Stimulated activated naive CD8-positive, alpha-beta T cell treated with anti-CD3 and anti-CD28 coated beads, Interleukin-15, amount 100 ng/mL, for 72 hours (primary cell): ENCODE measurements at regions not wholly inside any gene's neighbourhood (a gene's known extent, or its start where the extent isn't known, plus 50 kb on each side); places are given as distances from the start of the nearest gene placed in this dataset.

ENCODE experiments used
- ATAC-seq: fragments of 150-1000 bp; cut with Tn5 transposase; 2 replicates; pipeline ENCODE4 v1.10.0; 2021; ENCODE audit warnings: mild to moderate bottlenecking, moderate library complexity
- DNase-seq, 2 donors: peaks; one replicate each; pipeline ENCODE4 v3.0.0; 2021 to 2022
- H3K27ac Mint-ChIP-seq, 2 donors: one replicate each; pipeline ENCODE4 v1.8.0; 2022; ENCODE audit warnings: mild to moderate bottlenecking in 2 of 2, mixed read lengths in 2 of 2, moderate library complexity in 2 of 2
- H3K27me3 Mint-ChIP-seq: one replicate; pipeline ENCODE4 v1.8.0; 2022; ENCODE audit warnings: mixed read lengths
- H3K4me1 Mint-ChIP-seq: one replicate; pipeline ENCODE4 v1.8.0; 2022; ENCODE audit warnings: mild to moderate bottlenecking, mixed read lengths
- H3K4me3 Mint-ChIP-seq, 2 donors: one replicate each; pipeline ENCODE4 v1.8.0; 2022; ENCODE audit warnings: mild to moderate bottlenecking in 2 of 2, mixed read lengths in 2 of 2, moderate library complexity in 1 of 2
- H3K9me3 Mint-ChIP-seq, 2 donors: one replicate each; pipeline ENCODE4 v1.8.0; 2022; ENCODE audit warnings: mixed read lengths in 2 of 2

- H3K4me3 Mint-ChIP-seq: no peak overlapping the region
- H3K9me3 Mint-ChIP-seq: no peaks in the 10 kb centered on the region
- ATAC-seq (no peak), DNase-seq (no peak)
- H3K4me1 Mint-ChIP-seq: no peaks in the 10 kb centered on the region
- H3K27me3 Mint-ChIP-seq: peaks cover 60% of the 10 kb centered on the region
- no peak overlapping the region for H3K27ac Mint-ChIP-seq
Observed at GRCh38 chr3:193842029-193842798, 249.2 kb downstream of the OPA1 start.

- ATAC-seq: no peak
- no peak for DNase-seq
- Mint-ChIP-seq H3K9me3 (no peaks in the 10 kb centered on the region), H3K4me3 (no peak overlapping the region), H3K27ac (no peak overlapping the region), H3K4me1 (no peaks in the 10 kb centered on the region), H3K27me3 (peaks cover 60% of the 10 kb centered on the region)
Observed at GRCh38 chr3:193842832-193843473, 249.9 kb downstream of the OPA1 start.

GRCh38 chr3:193843474-193844301 is 250.7 kb downstream of the OPA1 start:
- H3K27me3 Mint-ChIP-seq: peaks cover 60% of the 10 kb centered on the region

GRCh38 chr3:193844472-193844871 is 251.5 kb downstream of the OPA1 start:
- no peak overlapping the region for H3K27ac Mint-ChIP-seq
- no peaks in the 10 kb centered on the region for H3K9me3 Mint-ChIP-seq
- H3K4me3 Mint-ChIP-seq: no peak overlapping the region
- peaks cover 58% of the 10 kb centered on the region for H3K27me3 Mint-ChIP-seq
- DNase-seq (no peak), ATAC-seq (no peak)
- no peaks in the 10 kb centered on the region for H3K4me1 Mint-ChIP-seq

More at GRCh38 chr3:193843474-193844301, 250.7 kb downstream of the OPA1 start:
- ATAC-seq (no peak), DNase-seq (no peak)
- Mint-ChIP-seq H3K27ac (no peak overlapping the region), H3K4me1 (no peaks in the 10 kb centered on the region), H3K4me3 (no peak overlapping the region), H3K9me3 (no peaks in the 10 kb centered on the region)

- ATAC-seq (no peak), DNase-seq (no peak)
- Mint-ChIP-seq H3K4me1 (no peaks in the 10 kb centered on the region), H3K27me3 (peaks cover 51% of the 10 kb centered on the region), H3K4me3 (no peak overlapping the region), H3K27ac (no peak overlapping the region), H3K9me3 (no peaks in the 10 kb centered on the region)
Observed at GRCh38 chr3:193845144-193845543, 252.1 kb downstream of the OPA1 start.

GRCh38 chr3:193846569-193846968 is 253.6 kb downstream of the OPA1 start:
- ATAC-seq (no peak), DNase-seq (no peak)
- no peaks in the 10 kb centered on the region for H3K4me1 Mint-ChIP-seq
- peaks cover 37% of the 10 kb centered on the region for H3K27me3 Mint-ChIP-seq
- H3K9me3 Mint-ChIP-seq: no peaks in the 10 kb centered on the region
- no peak overlapping the region for H3K4me3 Mint-ChIP-seq
- no peak overlapping the region for H3K27ac Mint-ChIP-seq

- peaks cover 29% of the 10 kb centered on the region for H3K27me3 Mint-ChIP-seq
- no peak overlapping the region for H3K4me3 Mint-ChIP-seq
- no peaks in the 10 kb centered on the region for H3K9me3 Mint-ChIP-seq
- no peak overlapping the region for H3K27ac Mint-ChIP-seq
- DNase-seq (no peak), ATAC-seq (no peak)
- H3K4me1 Mint-ChIP-seq: no peaks in the 10 kb centered on the region
Observed at GRCh38 chr3:193847402-193847801, 254.4 kb downstream of the OPA1 start.

- Mint-ChIP-seq H3K27me3 (peaks cover 17% of the 10 kb centered on the region), H3K4me1 (no peaks in the 10 kb centered on the region), H3K9me3 (no peaks in the 10 kb centered on the region), H3K27ac (no peak overlapping the region), H3K4me3 (no peak overlapping the region)
- no peak for DNase-seq
- no peak for ATAC-seq
Observed at GRCh38 chr3:193848547-193848946, 255.5 kb downstream of the OPA1 start.

- H3K27me3 Mint-ChIP-seq: peaks cover 15% of the 10 kb centered on the region
- H3K27ac Mint-ChIP-seq: no peak overlapping the region
- H3K9me3 Mint-ChIP-seq: no peaks in the 10 kb centered on the region
- DNase-seq (no peak), ATAC-seq (no peak)
- no peaks in the 10 kb centered on the region for H3K4me1 Mint-ChIP-seq
- H3K4me3 Mint-ChIP-seq: no peak overlapping the region
Observed at GRCh38 chr3:193850084-193850619, 257.1 kb downstream of the OPA1 start.

- Mint-ChIP-seq H3K9me3 (no peaks in the 10 kb centered on the region), H3K27ac (no peak overlapping the region)
Observed at GRCh38 chr3:193851428-193851847, 258.4 kb downstream of the OPA1 start.

GRCh38 chr3:193851941-193852674 is 259.1 kb downstream of the OPA1 start:
- Mint-ChIP-seq H3K27me3 (peaks cover 1% of the 10 kb centered on the region), H3K9me3 (no peaks in the 10 kb centered on the region), H3K27ac (no peak overlapping the region), H3K4me3 (no peak overlapping the region), H3K4me1 (no peaks in the 10 kb centered on the region)
- ATAC-seq: no peak
- no peak for DNase-seq

More at GRCh38 chr3:193851428-193851847, 258.4 kb downstream of the OPA1 start:
- ATAC-seq: no peak
- H3K27me3 Mint-ChIP-seq: peaks cover 8% of the 10 kb centered on the region
- DNase-seq: no peak
- no peaks in the 10 kb centered on the region for H3K4me1 Mint-ChIP-seq
- no peak overlapping the region for H3K4me3 Mint-ChIP-seq

- no peak overlapping the region for H3K27ac Mint-ChIP-seq
Observed at GRCh38 chr3:193852901-193853300, 259.9 kb downstream of the OPA1 start.

GRCh38 chr3:193853511-193854219 is 260.7 kb downstream of the OPA1 start:
- no peaks in the 10 kb centered on the region for H3K4me1 Mint-ChIP-seq
- no peak overlapping the region for H3K27ac Mint-ChIP-seq
- no peak overlapping the region for H3K4me3 Mint-ChIP-seq
- DNase-seq (no peak), ATAC-seq (no peak)
- no peaks in the 10 kb centered on the region for H3K9me3 Mint-ChIP-seq
- H3K27me3 Mint-ChIP-seq: no peaks in the 10 kb centered on the region

More at GRCh38 chr3:193852901-193853300, 259.9 kb downstream of the OPA1 start:
- Mint-ChIP-seq H3K4me3 (no peak overlapping the region), H3K9me3 (no peaks in the 10 kb centered on the region), H3K27me3 (no peaks in the 10 kb centered on the region), H3K4me1 (no peaks in the 10 kb centered on the region)
- ATAC-seq (no peak), DNase-seq (no peak)

GRCh38 chr3:193857996-193858395 is 265.0 kb downstream of the OPA1 start:
- Mint-ChIP-seq H3K9me3 (no peaks in the 10 kb centered on the region), H3K27ac (no peak overlapping the region), H3K4me3 (no peak overlapping the region), H3K27me3 (no peaks in the 10 kb centered on the region), H3K4me1 (no peaks in the 10 kb centered on the region)
- ATAC-seq: no peak
- DNase-seq: no peak
